8988T (cell line): ENCODE measurements at regions not wholly inside any gene's neighbourhood (a gene's known extent, or its start where the extent isn't known, plus 50 kb on each side); places are given as distances from the start of the nearest gene placed in this dataset.
"Not testable (repeated sequence)": the region's sequence is repeated elsewhere in the genome, so short reads cannot be mapped to it uniquely, and the experiment has no call there.

ENCODE experiments used
- DNase-seq: peaks from one replicate; pipeline ENCODE4 v3.0.0; 2011

DNA sequence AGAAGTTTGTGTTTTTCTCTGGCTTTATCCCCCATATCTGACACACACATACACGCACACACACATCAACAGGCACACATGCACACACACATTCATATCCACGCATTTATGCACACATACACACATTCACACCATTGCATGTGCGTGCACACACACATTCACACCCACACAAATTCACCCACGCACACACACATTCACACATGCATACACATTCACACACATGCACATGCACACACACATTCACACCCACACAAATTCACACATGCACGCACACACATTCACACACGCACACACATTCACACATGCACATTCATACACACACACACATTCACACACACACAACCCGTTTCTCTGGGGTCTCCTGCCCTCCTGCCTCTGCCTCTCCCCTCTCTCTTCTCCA, 264.2 kb downstream of the BCL11B start:
- no peak for DNase-seq

- DNase-seq = no peak
Observed at GRCh38 chr14:99009871-99010270, 262.1 kb downstream of the BCL11B start.

DNA sequence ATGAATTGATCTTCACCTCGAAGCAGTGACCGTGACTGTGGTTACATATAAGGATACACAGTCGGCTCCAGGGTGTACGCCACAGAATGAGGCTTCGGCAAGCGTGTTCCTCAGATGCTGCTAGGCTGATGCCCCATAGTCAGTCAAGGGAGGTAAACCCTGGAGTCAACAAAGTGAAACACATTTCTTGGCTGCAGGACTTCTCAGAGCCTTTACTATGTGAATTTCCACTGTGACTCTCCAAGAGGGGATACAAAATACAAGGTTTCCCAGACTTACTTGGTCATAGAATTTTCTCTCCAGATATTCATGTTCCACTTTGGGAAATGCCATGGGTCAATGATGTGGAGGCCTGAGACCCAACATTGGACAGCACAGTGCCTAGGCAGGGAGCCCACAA, 260.6 kb downstream of the BCL11B start:
- DNase-seq = no peak

- no peak for DNase-seq
Observed at GRCh38 chr14:99012703-99013102, 259.3 kb downstream of the BCL11B start.

- DNase-seq = no peak
Observed at GRCh38 chr14:99015833-99016232, 256.2 kb downstream of the BCL11B start.

- DNase-seq = no peak
Observed at GRCh38 chr14:99023371-99023770, 248.6 kb downstream of the BCL11B start.

- DNase-seq = no peak
Observed at GRCh38 chr14:99024926-99025325, 247.1 kb downstream of the BCL11B start.

DNA sequence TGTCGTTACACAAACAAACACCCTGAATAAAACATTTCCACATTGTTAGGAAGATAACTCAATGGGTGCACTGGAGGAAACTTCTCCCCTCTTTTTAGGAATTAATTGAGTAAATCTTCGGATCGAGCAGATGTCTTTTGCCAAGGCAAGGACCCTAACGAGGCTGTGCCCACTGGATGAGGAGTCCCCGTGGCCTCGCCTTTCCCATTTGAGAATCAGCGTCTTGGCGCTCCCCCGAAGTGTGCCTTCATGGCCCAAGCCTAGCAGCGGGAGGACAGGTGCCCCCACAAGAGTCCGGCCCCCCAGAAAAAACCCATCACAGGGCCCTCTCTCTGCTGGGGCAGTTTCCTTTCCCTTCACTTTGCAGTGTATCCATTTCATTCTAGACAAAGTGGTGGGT, 246.6 kb downstream of the BCL11B start:
- DNase-seq = no peak

DNA sequence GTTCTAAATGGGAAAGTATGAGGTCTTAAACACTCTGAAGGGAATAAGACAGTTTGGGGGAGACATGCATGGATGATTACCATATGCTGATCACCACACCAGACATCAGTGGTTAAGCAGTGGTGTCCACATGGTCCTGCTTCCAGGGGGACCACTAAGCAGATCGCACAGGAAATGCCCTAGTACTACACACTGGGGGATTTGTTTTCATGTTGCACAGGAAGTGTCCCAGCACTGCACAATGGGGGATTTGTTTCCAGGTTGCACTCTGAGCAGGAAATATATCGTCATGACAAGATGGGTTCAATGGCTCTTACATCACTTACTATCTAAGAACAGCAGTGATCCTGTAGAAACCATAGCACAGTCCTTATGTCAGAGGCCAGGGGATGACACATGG, 245.5 kb downstream of the BCL11B start:
- DNase-seq = no peak

DNA sequence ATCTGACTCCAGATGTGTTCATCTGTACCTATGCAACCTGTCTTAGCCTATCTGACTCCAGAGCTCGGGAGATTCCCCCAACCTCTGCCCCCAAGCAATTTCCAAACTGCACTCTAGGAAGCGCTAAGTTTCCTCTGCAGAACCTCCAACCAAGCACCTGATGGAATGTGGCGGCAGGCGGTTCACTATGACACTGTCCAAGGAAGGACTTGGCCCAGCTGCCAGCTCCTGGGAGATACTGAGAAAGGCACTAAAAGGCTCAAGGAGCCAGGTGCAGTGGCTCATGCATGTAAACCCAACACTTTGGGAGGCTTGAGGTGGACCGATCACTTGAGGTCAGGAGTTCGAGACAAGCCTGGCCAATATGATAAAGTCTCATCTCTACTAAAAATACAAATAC, 244.0 kb downstream of the BCL11B start:
- DNase-seq = no peak

GRCh38 chr14:99028521-99028920, 243.5 kb downstream of the BCL11B start:
- no peak for DNase-seq

- no peak for DNase-seq
Observed at GRCh38 chr14:99029145-99029915, 242.7 kb downstream of the BCL11B start.

DNA sequence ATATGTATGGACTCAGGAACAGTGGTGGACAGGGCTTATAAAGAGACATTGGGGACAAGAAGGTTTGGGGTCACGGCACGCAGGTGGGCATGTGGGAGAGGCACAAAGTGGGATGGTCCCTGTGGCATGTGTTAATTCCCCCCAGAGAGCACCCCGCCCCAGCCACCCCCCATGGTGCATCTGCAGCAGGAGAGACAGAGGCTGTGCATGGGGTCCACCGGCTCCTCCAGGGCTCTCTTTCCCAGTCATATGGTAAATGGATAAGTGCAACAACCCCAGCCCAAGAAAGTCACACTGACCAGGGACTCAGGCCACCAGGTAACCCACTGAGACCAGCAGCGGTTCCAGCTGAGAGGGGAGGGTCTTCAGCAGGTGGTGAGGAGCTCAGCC, 242.1 kb downstream of the BCL11B start:
- no peak for DNase-seq

DNA sequence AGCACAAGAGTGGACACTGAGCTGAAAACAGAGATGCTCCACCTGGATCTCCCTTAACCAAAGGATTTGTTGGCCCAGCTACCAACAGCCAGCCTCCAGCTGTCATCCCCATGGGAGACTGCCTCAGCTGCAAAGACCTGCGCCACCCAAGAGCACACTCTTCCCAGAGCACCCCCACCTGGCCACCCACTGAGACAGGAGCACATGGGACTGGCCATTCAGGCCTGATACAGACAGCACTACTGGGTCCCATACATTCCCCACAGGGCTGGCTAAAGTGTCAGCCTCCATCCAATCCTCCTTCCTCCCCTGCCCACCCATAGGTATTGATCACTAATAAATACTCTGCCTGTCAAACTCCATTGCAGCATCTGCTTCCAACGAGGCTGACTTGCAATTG, 241.5 kb downstream of the BCL11B start:
- no peak for DNase-seq

DNA sequence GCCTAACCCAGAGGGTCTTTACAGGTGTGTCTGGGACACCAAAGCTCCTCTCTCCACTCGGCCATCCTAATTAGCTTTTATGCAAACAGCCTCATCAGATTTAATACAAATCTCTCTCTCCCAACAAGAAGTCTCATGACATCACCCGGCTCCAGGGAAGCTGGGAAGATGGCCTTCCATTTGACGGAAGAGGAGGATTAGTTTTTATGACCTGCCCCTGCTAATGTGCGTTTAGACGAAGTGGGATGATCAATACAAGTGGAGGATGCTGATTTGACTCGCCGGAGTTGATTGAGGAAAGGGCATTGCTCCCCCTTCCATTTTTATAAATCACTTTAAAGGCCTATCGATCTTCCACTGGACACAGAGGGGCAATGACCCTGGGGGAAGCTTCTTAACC, 239.2 kb downstream of the BCL11B start:
- no peak for DNase-seq

- DNase-seq = no peak
Observed at GRCh38 chr14:99033951-99034350, 238.0 kb downstream of the BCL11B start.

GRCh38 chr14:99034711-99035171, 237.3 kb downstream of the BCL11B start:
- no peak for DNase-seq

DNA sequence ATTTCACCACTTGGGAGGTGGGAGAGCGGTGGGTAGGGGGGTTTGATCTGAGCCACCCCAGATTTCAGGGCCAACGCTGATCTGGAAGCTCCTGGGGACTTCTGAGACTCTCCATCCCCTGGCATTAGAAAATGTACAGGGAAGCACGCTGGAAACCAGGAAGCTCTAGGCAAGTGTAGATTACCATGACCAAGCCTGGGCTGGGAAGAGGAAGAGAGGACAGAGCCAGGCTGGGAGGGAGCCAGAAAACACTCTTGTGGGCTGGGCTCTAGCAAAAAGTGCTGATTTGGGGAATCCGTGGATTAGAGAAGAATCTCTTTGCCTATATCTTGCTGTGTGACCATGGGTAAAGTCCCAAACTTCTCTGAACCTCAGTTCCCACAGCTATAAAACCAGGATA, 236.7 kb downstream of the BCL11B start:
- DNase-seq = no peak

GRCh38 chr14:99035712-99036610, 236.0 kb downstream of the BCL11B start:
- peak; percentile 82 for DNase-seq

GRCh38 chr14:99036611-99037293, 235.2 kb downstream of the BCL11B start:
- no peak for DNase-seq

DNA sequence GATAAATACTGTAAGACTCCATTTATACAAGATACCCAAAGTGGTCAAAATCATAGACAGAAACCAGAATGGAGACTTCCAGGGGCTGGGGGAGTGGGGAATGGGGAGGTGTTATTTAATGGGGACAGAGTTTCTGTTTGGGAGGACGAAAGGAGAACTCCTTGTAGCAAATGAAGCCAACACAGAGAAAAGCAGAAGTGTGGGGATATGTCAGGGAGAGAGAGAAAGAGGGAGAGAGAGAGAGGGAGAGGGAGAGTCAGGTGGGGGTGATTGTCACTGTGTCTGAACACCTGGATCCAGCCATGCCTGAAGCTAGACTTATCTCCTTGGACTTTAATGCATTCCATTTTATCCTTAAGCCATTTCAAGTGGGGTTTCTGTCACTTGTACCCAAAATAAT, 234.7 kb downstream of the BCL11B start:
- not testable (repeated sequence) for DNase-seq

GRCh38 chr14:99037777-99038430, 234.1 kb downstream of the BCL11B start:
- no peak for DNase-seq

DNA sequence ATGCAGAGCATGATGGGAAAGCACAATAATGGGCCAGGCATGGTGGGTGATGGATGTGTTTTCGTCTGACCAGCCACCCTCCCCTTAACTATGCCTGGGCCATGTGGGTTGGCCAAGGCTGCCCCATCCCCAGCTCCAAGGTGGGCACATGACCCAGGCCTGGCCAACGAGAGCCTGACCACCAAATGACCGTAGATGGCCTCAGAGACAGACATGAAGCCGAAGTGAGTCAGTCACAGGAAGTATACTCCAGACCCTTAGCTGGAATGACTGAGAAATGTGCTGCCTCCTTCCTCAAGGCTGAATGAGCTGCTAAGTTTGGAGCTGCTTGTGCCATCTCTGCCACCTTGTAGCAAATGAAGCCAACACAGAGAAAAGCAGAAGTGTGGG, 233.6 kb downstream of the BCL11B start:
- no peak for DNase-seq
